ENCODE measurements at regions not wholly inside any gene's neighbourhood (a gene's known extent, or its start where the extent isn't known, plus 50 kb on each side); places are given as distances from the start of the nearest gene placed in this dataset.

DNA sequence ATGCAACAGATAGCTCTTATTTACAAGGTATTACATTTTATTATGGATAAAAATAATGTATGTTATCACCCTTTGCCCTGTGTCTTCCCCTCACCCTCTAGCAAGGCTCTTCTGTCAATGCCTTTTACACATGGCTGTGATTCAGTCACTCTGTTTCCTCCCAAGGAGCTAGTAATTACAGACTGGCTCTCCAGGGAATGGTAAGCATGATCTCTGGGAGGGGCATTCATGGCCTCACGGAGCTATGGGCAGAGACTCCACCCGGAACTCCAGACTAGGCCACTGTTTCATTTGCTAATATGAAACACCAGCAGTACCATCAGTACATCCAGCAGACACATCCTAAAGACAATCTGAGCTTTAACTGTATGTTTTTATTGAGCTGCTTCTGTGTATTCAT, 410.9 kb upstream of the CYRIA start:
- Mint-ChIP-seq H3K9me3 (peaks cover 29% of the 10 kb centered on the region), H3K36me3 (peaks cover 5% of the 10 kb centered on the region), H3K27me3 (ENCODE audit: low read depth) (no peaks in the 10 kb centered on the region), H3K4me3 (no peak overlapping the region), H3K27ac (peak overlapping the region; percentile 53), H3K4me1 (peaks cover 6% of the 10 kb centered on the region)
- DNase-seq (ENCODE audit: low spot score in 2 of 2, unreplicated experiment in 2 of 2) = no peak
- TF ChIP-seq CTCF (IDR thresholded peaks at IDR 0.05; ENCODE audit: unreplicated experiment) = no peak

DNA sequence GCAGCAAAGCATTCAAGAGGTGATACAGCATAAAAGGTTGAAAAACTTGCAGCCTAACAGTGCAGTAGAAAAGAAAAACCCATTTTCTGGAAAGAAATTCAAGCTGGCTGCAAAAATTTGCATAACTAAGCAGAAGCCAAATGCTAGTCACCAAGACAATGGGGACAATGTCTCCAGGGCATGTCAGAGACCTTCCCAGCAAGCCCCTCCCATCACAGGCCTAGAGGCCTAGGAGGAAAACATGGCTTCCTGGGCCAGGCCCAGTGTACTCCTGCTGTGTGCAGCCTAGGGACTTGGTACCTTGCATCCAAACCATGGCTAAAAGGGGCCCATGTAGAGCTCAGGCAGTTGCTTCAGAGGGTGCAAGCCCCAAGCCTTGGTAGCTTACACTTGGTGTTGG, 405.1 kb upstream of the CYRIA start:
- H3K4me3 Mint-ChIP-seq = no peak overlapping the region
- H3K36me3 Mint-ChIP-seq = no peaks in the 10 kb centered on the region
- no peaks in the 10 kb centered on the region for H3K27me3 Mint-ChIP-seq (ENCODE audit: low read depth)
- no peak overlapping the region for H3K27ac Mint-ChIP-seq
- no peak for DNase-seq (ENCODE audit: low spot score in 2 of 2, unreplicated experiment in 2 of 2)
- peaks cover 15% of the 10 kb centered on the region for H3K9me3 Mint-ChIP-seq
- no peaks in the 10 kb centered on the region for H3K4me1 Mint-ChIP-seq
- no peak for TF ChIP-seq CTCF (IDR thresholded peaks at IDR 0.05; ENCODE audit: unreplicated experiment)

GRCh38 chr2:17069564-17069963, 403.9 kb upstream of the CYRIA start:
- no peak overlapping the region for H3K4me3 Mint-ChIP-seq
- H3K27ac Mint-ChIP-seq = no peak overlapping the region
- no peaks in the 10 kb centered on the region for H3K4me1 Mint-ChIP-seq
- TF ChIP-seq CTCF (IDR thresholded peaks at IDR 0.05; ENCODE audit: unreplicated experiment) = no peak
- no peaks in the 10 kb centered on the region for H3K27me3 Mint-ChIP-seq (ENCODE audit: low read depth)
- H3K36me3 Mint-ChIP-seq = no peaks in the 10 kb centered on the region
- no peak for DNase-seq (ENCODE audit: low spot score in 2 of 2, unreplicated experiment in 2 of 2)
- H3K9me3 Mint-ChIP-seq = peaks cover 15% of the 10 kb centered on the region

DNA sequence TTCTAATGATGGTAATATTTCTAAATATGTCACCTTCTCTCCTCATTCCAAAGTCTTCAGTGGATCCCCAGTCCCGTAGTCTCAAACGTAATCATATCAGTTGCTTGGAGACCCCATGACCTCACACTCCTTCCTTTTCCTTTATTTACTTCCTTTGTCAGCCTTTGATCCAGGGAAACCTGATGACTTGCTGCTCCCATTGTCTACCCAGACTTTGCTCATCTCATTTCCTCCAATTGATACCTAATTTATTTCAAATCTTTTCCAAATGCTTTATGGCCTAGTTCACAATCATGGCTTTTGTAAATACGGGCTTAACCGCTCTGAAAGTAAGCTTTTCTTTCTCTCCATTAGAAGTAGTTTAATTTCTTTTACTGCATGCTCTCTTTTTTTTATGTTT, 402.4 kb upstream of the CYRIA start:
- no peak overlapping the region for H3K4me3 Mint-ChIP-seq
- H3K4me1 Mint-ChIP-seq = no peaks in the 10 kb centered on the region
- no peak for DNase-seq (ENCODE audit: low spot score in 2 of 2, unreplicated experiment in 2 of 2)
- peaks cover 15% of the 10 kb centered on the region for H3K9me3 Mint-ChIP-seq
- TF ChIP-seq CTCF (IDR thresholded peaks at IDR 0.05; ENCODE audit: unreplicated experiment) = no peak
- H3K36me3 Mint-ChIP-seq = no peaks in the 10 kb centered on the region
- no peaks in the 10 kb centered on the region for H3K27me3 Mint-ChIP-seq (ENCODE audit: low read depth)
- H3K27ac Mint-ChIP-seq = no peak overlapping the region

GRCh38 chr2:17065536-17065935, 399.9 kb upstream of the CYRIA start:
- no peak overlapping the region for H3K4me3 Mint-ChIP-seq
- no peak overlapping the region for H3K27ac Mint-ChIP-seq
- no peaks in the 10 kb centered on the region for H3K27me3 Mint-ChIP-seq (ENCODE audit: low read depth)
- H3K4me1 Mint-ChIP-seq = no peaks in the 10 kb centered on the region
- no peaks in the 10 kb centered on the region for H3K36me3 Mint-ChIP-seq
- peaks cover 4% of the 10 kb centered on the region for H3K9me3 Mint-ChIP-seq
- TF ChIP-seq CTCF (IDR thresholded peaks at IDR 0.05; ENCODE audit: unreplicated experiment) = no peak
- DNase-seq (ENCODE audit: low spot score in 2 of 2, unreplicated experiment in 2 of 2) = no peak

DNA sequence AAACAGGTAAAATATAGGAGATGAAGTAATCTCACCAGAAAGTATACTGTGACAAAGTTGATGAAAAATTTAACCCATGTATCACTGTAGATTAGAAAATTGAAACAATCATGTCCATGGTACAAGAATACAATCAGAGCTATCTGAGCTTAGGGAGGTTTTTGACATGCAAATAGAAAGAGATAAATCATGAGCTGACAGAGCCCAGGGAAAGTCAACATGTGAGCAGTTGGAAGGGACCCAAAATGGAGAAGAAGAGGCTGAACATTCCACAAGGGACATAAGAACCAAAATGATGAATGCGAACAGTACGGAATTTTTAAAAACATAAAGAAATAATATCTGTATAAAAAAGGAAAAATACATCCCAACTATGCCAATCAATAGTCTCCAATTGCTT, 395.4 kb upstream of the CYRIA start:
- no peaks in the 10 kb centered on the region for H3K36me3 Mint-ChIP-seq
- no peak for TF ChIP-seq CTCF (IDR thresholded peaks at IDR 0.05; ENCODE audit: unreplicated experiment)
- no peaks in the 10 kb centered on the region for H3K9me3 Mint-ChIP-seq

More for the DNA sequence above, 395.4 kb upstream of the CYRIA start:
- no peak overlapping the region for H3K4me3 Mint-ChIP-seq
- peaks cover 1% of the 10 kb centered on the region for H3K27me3 Mint-ChIP-seq (ENCODE audit: low read depth)
- DNase-seq (ENCODE audit: low spot score in 2 of 2, unreplicated experiment in 2 of 2) = no peak
- H3K4me1 Mint-ChIP-seq = no peaks in the 10 kb centered on the region
- no peak overlapping the region for H3K27ac Mint-ChIP-seq
